GM13977 (cell line): ENCODE measurements at regions not wholly inside any gene's neighbourhood (a gene's known extent, or its start where the extent isn't known, plus 50 kb on each side); places are given as distances from the start of the nearest gene placed in this dataset.

ENCODE experiments used
- DNase-seq: peaks from one replicate; pipeline ENCODE4 v3.0.0; 2012; ENCODE audit warnings: low spot score
- CTCF ChIP-seq: IDR thresholded peaks from 2 replicates; pipeline ENCODE4 v1.5.1; 2012; ENCODE audit warnings: mild to moderate bottlenecking, control low read depth; ENCODE audit not compliant: insufficient read depth; ENCODE audit errors: extremely low read depth, missing control alignments
- in situ Hi-C: fragments of 300-500 bp; cut with MboI; formaldehyde crosslinking; loops from one replicate; pipeline ENCODE4 v1.12.0; 2022; ENCODE audit warnings: low sequenced_read_pairs, low pct_unique_long_range_greater_than_20kb, mixed read lengths, inconsistent platforms; ENCODE audit not compliant: unreplicated experiment

DNA sequence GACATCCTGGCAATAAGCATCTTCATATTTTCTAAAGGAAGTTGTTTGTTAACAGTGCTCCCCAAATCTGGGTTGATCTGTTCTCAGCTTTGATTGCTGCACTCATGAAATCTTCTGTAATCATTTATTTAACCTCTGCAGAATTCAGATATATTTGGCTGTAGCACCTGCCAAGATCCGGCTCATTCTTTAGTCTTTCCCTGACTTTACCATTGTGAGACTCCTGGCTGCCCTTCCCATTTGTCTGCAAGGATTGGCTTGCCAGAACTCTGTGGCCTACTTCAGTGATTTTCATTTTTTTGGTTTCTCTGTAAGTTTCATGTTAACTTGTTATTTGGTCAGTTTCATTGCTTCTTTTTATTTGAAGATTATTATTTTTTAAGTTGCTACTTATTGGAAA, 191.2 kb upstream of the PLXNC1 start:
- in situ Hi-C loops, result no loop called here
- no peak for DNase-seq
- no peak for TF ChIP-seq CTCF

DNA sequence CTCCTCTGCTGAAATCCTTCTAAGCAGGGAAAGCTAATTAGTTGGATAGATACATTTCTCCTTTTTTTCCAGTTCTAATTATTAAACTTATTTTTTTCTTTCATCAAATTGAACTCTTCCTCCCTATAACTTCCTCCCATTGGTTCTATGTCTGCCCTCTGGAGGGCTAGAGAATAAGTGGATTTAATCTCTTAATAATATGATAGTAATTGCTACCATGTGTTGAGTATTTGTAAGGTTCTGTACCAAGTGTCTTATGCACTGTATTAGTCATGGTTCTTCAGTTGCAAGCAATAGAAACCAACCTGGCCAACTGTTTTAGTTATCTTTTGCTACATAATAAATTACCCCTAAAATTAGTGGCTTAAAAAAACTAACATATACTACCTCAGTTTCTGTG, 190.5 kb upstream of the PLXNC1 start:
- DNase-seq, result no peak
- in situ Hi-C loops, result no loop called here

DNA sequence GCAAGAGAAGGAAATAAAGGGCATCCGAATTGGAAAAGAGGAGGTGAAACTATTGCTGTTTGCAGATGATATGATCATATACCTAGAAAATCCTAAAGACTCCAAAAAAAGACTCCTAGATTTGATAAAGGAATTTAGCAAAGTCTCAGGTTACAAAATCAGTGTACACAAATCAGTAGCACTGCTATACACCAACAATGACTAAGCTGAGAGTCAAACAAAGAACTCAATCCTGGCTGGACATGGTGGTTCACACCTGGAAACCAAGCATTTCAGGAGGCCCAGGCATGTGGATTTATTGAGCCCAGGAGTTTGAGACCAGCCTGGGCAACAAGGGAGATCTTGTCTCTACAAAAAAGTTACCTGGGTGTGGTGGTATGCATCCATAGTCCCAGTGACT, 188.7 kb upstream of the PLXNC1 start:
- DNase-seq, result no peak
- no peak for TF ChIP-seq CTCF
- in situ Hi-C loops, result no loop called here

More for the DNA sequence above, 190.5 kb upstream of the PLXNC1 start:
- no peak for TF ChIP-seq CTCF

DNA sequence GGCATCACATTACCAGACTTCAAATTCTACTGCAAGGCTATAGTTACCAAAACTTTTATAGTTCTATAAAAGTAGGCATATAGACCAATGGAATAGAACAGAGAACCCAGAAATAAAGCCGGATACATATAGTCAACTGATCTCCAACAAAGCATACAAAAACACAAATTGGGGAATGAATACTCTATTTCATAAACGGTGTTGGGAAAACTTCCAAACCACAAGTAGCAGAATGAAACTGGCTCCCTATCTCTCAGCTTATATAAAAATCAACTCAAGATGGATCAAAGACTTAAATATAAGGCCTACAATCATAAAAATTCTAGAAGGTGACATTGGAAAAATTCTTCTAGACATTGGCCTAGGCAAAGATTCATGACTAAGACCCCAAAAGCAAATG, 187.9 kb upstream of the PLXNC1 start:
- no peak for DNase-seq
- in situ Hi-C loops, result no loop called here

GRCh38 chr12:93962336-93962735, 186.0 kb upstream of the PLXNC1 start:
- in situ Hi-C loops, result no loop called here
- DNase-seq, result no peak
- TF ChIP-seq CTCF, result no peak

More for the DNA sequence above, 187.9 kb upstream of the PLXNC1 start:
- TF ChIP-seq CTCF, result no peak

DNA sequence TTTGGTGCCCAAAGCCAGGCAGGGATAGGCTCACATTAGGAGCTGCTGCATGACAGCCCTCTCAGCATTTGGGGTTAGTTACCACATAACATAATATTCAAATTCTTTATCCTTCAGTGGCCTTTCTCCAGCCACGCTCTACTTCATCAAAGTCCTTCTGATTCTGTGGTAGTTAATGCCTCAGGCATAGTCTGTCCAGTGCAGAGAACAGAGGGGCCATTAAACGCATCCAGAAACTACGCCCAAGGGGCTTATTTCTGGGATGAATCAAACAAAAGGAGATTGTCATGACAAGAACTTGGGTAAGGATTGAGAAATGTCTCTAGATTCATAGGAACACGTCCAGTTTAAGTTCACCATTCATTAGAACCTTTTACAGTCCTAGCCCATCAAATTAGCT, 183.4 kb upstream of the PLXNC1 start:
- in situ Hi-C loops, result no loop called here
- TF ChIP-seq CTCF, result no peak

More for the DNA sequence above, 183.4 kb upstream of the PLXNC1 start:
- DNase-seq, result no peak
